GM19372 (cell line): ENCODE measurements at regions not wholly inside any gene's neighbourhood (a gene's known extent, or its start where the extent isn't known, plus 50 kb on each side); places are given as distances from the start of the nearest gene placed in this dataset.
"Not testable (repeated sequence)": the region's sequence is repeated elsewhere in the genome, so short reads cannot be mapped to it uniquely, and the experiment has no call there.

Source experiments
- ATAC-seq: cut with Tn5 transposase; IDR thresholded peaks from one replicate; pipeline ENCODE4 v1.9.1; 2021; ENCODE audit warnings: mild to moderate bottlenecking, low read depth, moderate library complexity; ENCODE audit not compliant: unreplicated experiment

GRCh38 chr4:188370777-188371176, 231.5 kb downstream of the TRIML1 start:
- no peak for ATAC-seq

DNA sequence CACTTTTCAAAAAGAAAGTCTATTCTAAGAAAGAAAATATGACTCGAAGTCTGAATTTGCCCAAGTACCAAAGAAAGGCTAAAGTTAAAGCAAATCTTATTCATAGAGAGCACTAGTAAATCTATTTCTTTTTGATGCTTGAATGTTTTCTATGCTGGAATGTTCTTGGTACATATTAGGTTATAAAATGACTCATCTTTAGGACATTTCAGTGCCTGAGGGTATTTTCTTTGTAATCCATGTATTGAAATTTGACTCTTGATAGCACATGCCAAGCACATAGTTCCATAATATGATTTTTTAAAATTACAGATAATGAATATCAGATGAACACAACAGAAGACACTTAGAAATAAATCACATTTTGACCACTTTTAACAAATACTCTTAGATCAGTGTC, 232.8 kb downstream of the TRIML1 start:
- no peak for ATAC-seq

DNA sequence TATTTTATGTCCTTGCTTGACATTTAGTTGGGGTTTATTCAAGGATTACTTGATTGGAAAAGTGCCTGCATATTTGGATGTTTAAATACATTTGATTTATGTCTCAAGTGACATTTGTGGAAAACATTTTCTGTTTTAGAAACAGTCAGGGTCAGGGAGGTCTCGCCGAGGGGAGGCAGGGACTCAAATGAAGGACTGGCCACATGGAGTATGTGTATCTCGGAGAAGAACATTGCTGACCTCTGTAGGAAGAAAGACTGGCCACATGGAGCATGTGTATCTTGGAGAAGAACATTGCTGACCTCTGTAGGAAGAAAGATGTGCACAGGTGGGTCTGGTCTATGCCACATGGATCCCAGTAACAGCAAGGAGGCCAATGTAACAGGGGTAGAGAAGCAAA, 233.6 kb downstream of the TRIML1 start:
- no peak for ATAC-seq

- ATAC-seq: no peak
These were observed 235.6 kb downstream of the TRIML1 start for GRCh38 chr4:188374871-188375270.

DNA sequence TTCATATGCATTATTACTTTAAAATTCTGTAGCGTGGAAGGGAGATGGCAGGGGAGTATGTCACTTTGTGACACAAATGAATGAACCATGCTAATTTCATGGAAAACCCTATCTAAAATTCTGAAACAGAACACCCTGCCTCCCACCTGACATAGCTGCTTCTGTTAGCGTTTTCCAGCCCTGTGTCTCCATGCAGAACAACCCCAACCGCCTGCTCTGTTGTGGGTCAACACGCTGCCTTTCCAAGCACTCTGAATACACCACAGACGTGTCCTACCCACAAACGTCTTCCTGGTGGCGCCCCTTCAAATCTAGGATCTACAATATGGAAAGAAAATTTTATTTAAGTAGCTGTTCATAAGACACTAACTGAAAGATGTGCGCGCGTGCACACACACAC, 238.6 kb downstream of the TRIML1 start:
- ATAC-seq: no peak

DNA sequence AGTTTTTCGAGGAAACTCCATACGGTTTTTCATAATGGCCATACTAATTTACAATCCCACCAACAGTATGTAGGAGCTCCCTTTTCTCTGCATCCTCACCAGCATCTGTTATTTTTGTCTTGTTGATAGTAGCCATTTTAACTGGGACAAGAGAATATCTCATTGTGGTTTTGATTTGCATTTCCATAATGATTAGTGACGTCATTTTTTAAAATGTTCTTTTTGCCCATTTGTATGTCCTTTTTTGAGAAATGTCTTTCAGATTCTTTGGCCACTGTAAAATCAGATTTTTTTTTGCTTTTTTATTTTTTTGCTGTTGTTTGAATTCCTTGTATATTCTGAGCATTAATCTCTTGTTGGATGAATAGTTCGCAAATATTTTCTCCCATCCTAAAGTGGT, 243.9 kb downstream of the TRIML1 start:
- ATAC-seq: no peak

DNA sequence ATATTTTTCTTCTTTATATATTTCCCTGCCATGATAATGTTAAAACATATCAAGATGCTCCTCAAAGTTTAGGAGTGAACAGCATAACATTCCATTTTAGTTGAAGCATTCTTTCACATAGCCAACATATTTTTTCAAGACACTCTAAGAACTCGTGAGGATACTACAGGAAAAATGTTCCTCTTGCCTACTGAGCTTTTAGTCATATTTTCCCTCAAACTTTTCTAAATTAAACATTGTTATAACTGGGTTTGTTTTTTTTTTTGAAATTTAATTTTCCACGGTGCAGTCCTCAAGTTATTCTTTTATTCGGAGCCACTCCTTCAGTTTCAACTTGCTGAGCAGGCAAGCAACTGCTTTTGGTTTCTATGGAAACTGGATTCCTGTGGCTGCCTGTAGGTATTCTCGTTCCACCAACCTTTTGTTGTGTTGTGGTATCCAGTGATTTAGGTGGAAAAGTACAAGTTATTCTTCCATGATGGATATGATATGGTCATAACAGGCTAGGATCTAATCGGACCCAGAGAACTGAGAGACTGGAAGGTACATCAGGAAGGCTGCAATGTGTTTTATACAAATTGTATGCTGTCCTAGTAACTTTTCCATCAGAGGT, 248.0 kb downstream of the TRIML1 start:
- ATAC-seq: no peak

DNA sequence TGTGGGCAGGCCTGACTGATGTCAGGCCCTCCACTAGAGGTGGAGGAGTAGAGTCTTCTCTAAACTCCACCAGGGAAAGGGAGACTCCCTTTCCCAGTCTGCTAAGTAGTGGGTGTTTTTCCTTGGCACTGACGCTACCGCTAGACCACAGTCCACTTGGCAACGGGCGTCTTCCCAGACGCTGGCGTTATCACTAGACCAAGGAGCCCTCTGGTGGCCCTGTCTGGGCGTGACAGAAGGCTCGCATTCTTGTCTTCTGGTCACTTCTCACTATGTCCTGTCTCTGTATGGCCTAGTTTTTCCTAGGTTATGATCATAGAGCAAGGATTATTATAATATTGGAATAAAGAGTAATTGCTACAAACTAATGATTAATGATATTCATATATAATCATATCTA, 252.1 kb downstream of the TRIML1 start:
- not testable (repeated sequence) for ATAC-seq

DNA sequence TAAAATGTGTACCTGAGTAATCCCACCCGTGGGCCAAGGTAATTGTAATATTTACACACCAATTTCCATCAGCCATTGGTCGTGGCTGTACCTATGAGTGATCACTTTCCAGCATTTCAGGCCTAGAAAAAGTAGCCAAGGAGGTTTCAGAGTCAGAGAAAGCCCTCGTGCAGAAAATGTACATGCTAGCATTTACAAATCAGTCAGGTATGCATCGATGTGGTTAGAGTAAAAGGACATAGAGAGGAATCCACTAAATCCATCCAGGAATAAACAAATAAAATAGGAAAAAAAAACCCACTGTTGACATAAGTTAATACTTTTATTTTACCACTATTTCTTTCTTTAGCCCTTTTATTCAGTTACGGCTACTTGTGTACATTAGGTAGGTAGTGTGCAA, 256.8 kb downstream of the TRIML1 start:
- no peak for ATAC-seq

DNA sequence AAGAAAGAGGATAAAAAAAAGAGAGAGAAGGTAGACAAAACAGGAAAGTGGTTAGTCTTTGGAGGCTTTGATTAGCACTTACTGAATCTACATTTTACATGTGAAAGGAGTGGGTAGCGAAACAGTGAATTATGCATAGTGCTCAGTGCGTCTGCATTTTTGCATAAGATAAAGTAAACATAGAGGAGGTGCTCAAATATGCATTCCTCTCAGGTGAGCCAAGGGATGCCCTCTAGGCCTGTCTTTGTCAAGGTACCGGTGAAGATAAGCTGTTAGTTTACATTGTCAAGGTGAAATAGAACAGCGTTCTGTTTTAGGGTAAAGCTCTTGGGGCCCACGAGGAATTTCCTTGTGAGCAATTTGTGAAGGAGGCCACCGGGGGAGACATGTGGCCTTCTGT, 260.6 kb downstream of the TRIML1 start:
- ATAC-seq: no peak

DNA sequence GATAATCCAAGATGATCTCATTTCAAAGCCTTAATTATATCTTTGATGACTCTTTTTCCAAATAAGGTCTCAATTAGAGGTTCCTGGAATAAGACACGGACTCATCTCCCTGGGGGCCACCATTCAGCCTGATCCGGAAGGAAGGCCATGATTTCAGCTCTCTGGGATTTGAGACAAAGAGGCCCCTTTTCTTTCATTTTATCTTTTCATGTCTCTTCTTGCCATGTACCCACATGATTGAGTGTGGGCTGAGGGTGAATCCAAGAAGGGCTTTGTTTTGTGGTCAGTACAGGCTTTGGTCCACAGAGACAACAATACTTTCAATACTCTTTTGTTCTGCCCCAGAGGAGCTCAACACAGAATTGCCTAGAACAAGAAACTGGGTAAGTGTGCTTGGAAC, 261.2 kb downstream of the TRIML1 start:
- ATAC-seq: no peak

GRCh38 chr4:188403272-188403671, 264.0 kb downstream of the TRIML1 start:
- ATAC-seq: no peak

GRCh38 chr4:188405071-188405835, 266.0 kb downstream of the TRIML1 start:
- not testable (repeated sequence) for ATAC-seq

- no peak for ATAC-seq
These were observed 269.2 kb downstream of the TRIML1 start for GRCh38 chr4:188408244-188409030.

- no peak for ATAC-seq
These were observed 270.6 kb downstream of the TRIML1 start for GRCh38 chr4:188409851-188410250.

GRCh38 chr4:188411805-188412204, 272.6 kb downstream of the TRIML1 start:
- ATAC-seq: no peak

GRCh38 chr4:188412499-188412898, 273.3 kb downstream of the TRIML1 start:
- ATAC-seq: no peak

DNA sequence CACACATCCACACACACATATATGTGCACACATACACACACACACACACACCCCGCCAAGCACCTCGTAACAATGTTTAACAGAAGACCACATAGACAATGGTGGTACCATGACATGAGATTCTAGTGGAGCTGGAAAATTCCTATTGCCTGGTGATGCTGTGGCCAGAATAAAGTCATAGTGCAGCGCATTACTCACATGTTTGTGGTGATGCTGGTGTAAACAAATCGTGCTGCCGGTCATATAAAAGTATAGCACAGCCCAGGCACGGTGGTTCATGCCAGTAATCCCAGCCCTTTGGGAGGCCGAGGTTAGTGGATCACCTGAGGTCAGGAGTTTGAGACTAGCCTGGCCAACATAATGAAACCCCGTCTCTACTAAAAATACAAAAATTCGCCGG, 275.2 kb downstream of the TRIML1 start:
- ATAC-seq: no peak

DNA sequence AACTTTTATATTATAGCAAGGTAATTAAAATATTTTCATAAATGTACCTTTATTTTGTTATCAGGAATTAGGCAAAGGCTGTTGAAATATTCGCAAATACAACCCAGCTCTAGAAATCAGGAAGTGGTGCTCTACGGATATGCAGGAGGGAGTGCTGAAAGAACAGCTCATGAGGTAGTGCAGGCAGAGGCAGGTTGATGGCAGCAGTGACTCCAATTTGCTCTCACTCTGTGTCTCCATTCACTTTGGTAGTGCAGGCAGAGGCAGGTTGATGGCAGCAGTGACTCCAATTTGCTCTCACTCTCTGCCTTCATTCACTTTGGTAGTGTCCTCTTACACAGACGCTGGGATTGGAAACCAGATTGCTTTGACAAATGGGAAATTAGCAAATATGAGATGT, 277.9 kb downstream of the TRIML1 start:
- no peak for ATAC-seq

DNA sequence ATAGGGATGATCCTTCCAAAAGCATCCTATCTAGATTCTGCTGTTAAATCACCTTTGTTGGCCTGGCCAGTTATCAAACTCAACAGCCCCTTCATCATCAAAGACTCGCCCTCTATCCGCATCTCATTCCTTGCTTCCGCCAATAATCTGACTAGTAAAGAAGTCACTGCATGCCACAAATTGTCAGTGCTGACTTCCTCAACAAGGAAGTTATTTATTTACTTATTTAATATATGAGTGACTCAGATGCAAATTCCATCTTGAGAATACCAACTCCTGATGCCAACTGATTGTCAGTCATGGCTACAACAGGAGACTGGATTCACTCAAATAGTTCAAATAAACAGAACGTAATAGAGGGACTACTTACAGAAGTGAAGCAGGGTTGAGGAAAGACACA, 283.8 kb downstream of the TRIML1 start:
- no peak for ATAC-seq

GRCh38 chr4:188428935-188429334, 289.7 kb downstream of the TRIML1 start:
- no peak for ATAC-seq

GRCh38 chr4:188429965-188430364, 290.7 kb downstream of the TRIML1 start:
- ATAC-seq: no peak
